Tibial nerve (tissue), 4 donors: ENCODE measurements at regions not wholly inside any gene's neighbourhood (a gene's known extent, or its start where the extent isn't known, plus 50 kb on each side); places are given as distances from the start of the nearest gene placed in this dataset.

Source experiments
- EP300 ChIP-seq, 2 donors: sonication (generic); formaldehyde crosslinking; IDR thresholded peaks; one replicate each; pipeline ENCODE4 v1.6.1; 2017; ENCODE audit warnings: antibody characterized with exemption in 2 of 2, mild to moderate bottlenecking in 1 of 2
- POLR2A ChIP-seq, 2 donors: fragments of 450-650 bp; IDR thresholded peaks; one replicate each; pipeline ENCODE4 v1.6.1; 2017; ENCODE audit warnings: antibody characterized with exemption in 2 of 2, mild to moderate bottlenecking in 2 of 2, moderate library complexity in 2 of 2
- TF ChIP-seq, protein P1 (sequence below), 5 experiments: fragments of 200-600 bp in 3 of 5; fragments of 450-650 bp in 2 of 5; sonication (generic) in 3 of 5; IDR thresholded peaks; one replicate each; pipeline ENCODE4 v1.5.1; 2016 to 2019; ENCODE audit warnings: antibody characterized with exemption in 5 of 5, mild to moderate bottlenecking in 3 of 5, moderate library complexity in 2 of 5

DNA sequence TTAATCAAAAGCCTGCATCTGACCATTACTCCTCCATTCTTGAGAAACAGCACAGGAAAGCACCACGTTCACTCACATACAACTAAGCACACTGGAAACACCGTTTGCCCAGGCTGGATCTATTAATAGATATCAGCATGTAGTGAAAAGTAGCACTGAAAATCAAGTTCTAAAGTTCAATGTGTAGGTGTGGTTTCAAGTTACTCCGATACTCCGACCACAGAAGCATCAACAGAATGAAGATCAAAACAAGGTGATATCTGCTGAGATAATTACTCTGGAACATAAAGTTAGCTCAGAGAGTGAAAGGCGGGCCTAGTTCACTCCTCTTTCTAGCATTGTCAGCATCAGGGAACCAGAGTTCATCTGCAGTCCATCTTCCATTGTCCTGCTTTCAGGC, 1367.4 kb upstream of the ACVR2A start:
- TF ChIP-seq, protein P1, sequence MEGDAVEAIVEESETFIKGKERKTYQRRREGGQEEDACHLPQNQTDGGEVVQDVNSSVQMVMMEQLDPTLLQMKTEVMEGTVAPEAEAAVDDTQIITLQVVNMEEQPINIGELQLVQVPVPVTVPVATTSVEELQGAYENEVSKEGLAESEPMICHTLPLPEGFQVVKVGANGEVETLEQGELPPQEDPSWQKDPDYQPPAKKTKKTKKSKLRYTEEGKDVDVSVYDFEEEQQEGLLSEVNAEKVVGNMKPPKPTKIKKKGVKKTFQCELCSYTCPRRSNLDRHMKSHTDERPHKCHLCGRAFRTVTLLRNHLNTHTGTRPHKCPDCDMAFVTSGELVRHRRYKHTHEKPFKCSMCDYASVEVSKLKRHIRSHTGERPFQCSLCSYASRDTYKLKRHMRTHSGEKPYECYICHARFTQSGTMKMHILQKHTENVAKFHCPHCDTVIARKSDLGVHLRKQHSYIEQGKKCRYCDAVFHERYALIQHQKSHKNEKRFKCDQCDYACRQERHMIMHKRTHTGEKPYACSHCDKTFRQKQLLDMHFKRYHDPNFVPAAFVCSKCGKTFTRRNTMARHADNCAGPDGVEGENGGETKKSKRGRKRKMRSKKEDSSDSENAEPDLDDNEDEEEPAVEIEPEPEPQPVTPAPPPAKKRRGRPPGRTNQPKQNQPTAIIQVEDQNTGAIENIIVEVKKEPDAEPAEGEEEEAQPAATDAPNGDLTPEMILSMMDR (IDR thresholded peaks at IDR 0.05), result no peak
- TF ChIP-seq EP300 (IDR thresholded peaks at IDR 0.05) (no peak), POLR2A (IDR thresholded peaks at IDR 0.05) (no peak)
